ENCODE measurements at regions not wholly inside any gene's neighbourhood (a gene's known extent, or its start where the extent isn't known, plus 50 kb on each side); places are given as distances from the start of the nearest gene placed in this dataset.

GRCh38 chr18:65235966-65236624 is 514.7 kb upstream of the CDH7 start:
- TF ChIP-seq POLR2A (IDR thresholded peaks at IDR 0.05): no peak
- no peak for TF ChIP-seq CTCF (IDR thresholded peaks at IDR 0.05)

All from adrenal gland (tissue), 5 donors.